Activated CD4-positive, alpha-beta T cell treated with anti-CD3 and anti-CD28 coated beads for 36 hours (primary cell): ENCODE measurements at regions not wholly inside any gene's neighbourhood (a gene's known extent, or its start where the extent isn't known, plus 50 kb on each side); places are given as distances from the start of the nearest gene placed in this dataset.

Experiments
- ATAC-seq: fragments of 200-7000 bp; cut with Tn5 transposase; one replicate; pipeline ENCODE4 v1.10.0; 2021; ENCODE audit warnings: mild to moderate bottlenecking, moderate library complexity
- CTCF ChIA-PET: fragments of 350-600 bp; sonication (Branson Sonifier 250); formaldehyde crosslinking; loops from one replicate; lab custom pipeline; 2021; ENCODE audit warnings: antibody characterized with exemption; lab: Charles Lee
- POLR2A ChIA-PET: fragments of 350-600 bp; sonication (Branson Sonifier 250); formaldehyde crosslinking; loops from one replicate; lab custom pipeline; 2021; ENCODE audit warnings: antibody characterized with exemption, inconsistent platforms; lab: Charles Lee
- DNase-seq: peaks from one replicate; pipeline ENCODE4 v3.0.0-alpha.2; 2020
- H3K27ac Mint-ChIP-seq: one replicate; pipeline ENCODE4 v1.8.0; 2021; ENCODE audit warnings: mixed read lengths
- H3K27me3 Mint-ChIP-seq: one replicate; pipeline ENCODE4 v1.8.0; 2021; ENCODE audit warnings: mixed read lengths
- H3K36me3 Mint-ChIP-seq: one replicate; pipeline ENCODE4 v1.8.0; 2021; ENCODE audit warnings: low read depth, mixed read lengths
- H3K4me1 Mint-ChIP-seq: one replicate; pipeline ENCODE4 v1.8.0; 2021; ENCODE audit warnings: mixed read lengths
- H3K4me3 Mint-ChIP-seq: one replicate; pipeline ENCODE4 v1.8.0; 2021; ENCODE audit warnings: mild to moderate bottlenecking, moderate library complexity, mixed read lengths
- H3K9me3 Mint-ChIP-seq: one replicate; pipeline ENCODE4 v1.8.0; 2021; ENCODE audit warnings: low read depth, mixed read lengths
- intact Hi-C, 2 experiments: fragments of 100-400 bp; cut with DNase I in 1 of 2; cut with micrococcal nuclease in 1 of 2; formaldehyde crosslinking; loops; one replicate each; pipeline versions ENCODE4 v1.14.2 to v1.15.1; 2022 to 2024; cut with DNase I, micrococcal nuclease

DNA sequence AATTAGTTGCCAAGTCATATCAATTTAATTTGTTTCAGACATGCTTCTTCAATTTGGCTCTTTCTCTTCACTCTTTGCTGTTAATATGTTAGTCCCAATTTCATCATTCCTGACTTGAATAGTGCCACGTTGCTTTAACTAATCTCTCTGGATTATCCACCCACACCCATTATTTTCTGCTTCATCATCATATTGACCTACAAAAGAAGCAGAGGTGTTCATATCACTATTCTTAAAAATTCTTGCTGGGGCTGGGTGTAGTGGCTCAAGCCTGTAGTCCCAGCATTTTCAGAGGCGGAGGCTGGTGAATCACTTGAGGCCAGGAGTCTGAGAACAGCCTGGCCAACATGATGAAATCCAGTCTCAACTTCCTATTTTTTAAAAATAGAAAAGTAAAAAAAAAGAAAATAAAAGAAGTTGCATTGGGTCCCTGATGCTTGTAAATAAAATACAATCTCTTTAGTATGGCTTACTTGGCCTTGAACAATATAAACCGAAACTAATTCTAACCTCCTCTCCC is 65.7 kb upstream of the KCNIP4 start:
- ATAC-seq (no peak), DNase-seq (no peak)
- Mint-ChIP-seq H3K27ac (no peak overlapping the region), H3K4me1 (no peaks in the 10 kb centered on the region), H3K9me3 (peaks cover 1% of the 10 kb centered on the region), H3K36me3 (no peaks in the 10 kb centered on the region), H3K27me3 (no peaks in the 10 kb centered on the region), H3K4me3 (no peak overlapping the region)
- POLR2A ChIA-PET: no interaction called here
- intact Hi-C loops: no loop called here
- CTCF ChIA-PET: no interaction called here

DNA sequence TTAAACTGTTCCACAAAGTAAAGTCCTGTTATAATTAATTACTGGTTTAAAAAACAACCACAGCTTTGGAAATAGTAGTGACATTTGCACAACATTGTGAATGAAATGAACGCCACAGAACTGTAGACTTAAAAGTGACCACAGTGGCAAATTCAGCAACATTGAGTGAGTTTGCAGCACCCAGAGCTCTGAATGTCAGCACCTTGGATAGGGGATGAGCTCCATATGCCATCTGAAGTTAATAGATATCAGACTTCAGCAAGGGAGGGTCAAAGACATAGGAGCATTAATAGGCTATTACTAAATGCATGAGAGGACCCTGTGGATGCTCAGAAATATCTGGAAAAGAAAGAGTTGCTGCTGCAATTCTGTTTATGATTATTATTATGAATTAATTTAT is 55.3 kb upstream of the KCNIP4 start:
- intact Hi-C loops: no loop called here
- Mint-ChIP-seq H3K27ac (no peak overlapping the region), H3K36me3 (no peaks in the 10 kb centered on the region), H3K4me1 (no peaks in the 10 kb centered on the region), H3K9me3 (peaks cover 13% of the 10 kb centered on the region), H3K27me3 (no peaks in the 10 kb centered on the region), H3K4me3 (no peak overlapping the region)
- DNase-seq: no peak
- ChIA-PET CTCF (interaction anchor here (1.0 kb wide), 1 partner anchor 27 kb away, joined by 4 read pairs; no protein-coding TSS in a partner anchor), POLR2A (no interaction called here)
- no peak for ATAC-seq
